RKO (cell line): ENCODE measurements at regions not wholly inside any gene's neighbourhood (a gene's known extent, or its start where the extent isn't known, plus 50 kb on each side); places are given as distances from the start of the nearest gene placed in this dataset.

Experiments
- DNase-seq: peaks from one replicate; pipeline ENCODE4 v3.0.0-alpha.2; 2016; ENCODE audit warnings: low spot score

DNA sequence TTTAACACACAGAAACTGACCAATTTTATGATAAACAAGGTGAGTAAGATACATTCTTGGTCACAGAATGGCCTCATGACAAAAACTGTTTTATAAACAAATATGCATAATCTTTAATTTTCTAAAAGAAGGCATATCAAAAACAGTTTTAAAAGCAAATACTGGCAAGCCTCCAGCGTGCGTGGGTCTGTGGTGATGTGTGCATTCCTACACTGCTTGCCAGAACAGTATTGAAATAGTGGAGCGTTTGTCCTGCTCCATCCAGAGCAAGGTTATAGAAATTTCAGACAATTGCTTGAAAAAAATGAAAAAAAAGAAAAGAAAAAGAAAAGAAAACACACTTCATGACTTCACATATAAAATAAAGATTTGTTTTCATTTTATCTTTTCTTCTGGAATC lies 140.9 kb downstream of the MZT1 start:
- DNase-seq = no peak

DNA sequence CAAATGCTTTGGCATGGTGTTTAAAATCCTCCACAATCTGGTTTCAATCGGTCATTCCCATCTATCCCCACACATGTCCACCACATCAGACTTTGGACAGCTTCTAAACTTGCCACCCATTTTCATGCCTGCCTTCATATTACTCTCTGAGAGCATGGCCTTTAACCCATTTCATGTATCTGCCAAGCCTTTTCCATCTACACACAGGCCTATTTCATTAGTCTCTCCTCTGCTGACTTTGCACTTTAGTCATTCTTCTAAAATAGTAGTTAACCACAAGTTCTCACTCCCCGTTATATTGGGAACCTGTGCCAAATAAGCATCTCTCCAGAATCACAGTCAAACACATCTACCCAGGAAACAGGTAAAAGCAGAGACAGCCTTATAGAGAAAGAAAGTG lies 142.2 kb downstream of the MZT1 start:
- no peak for DNase-seq

DNA sequence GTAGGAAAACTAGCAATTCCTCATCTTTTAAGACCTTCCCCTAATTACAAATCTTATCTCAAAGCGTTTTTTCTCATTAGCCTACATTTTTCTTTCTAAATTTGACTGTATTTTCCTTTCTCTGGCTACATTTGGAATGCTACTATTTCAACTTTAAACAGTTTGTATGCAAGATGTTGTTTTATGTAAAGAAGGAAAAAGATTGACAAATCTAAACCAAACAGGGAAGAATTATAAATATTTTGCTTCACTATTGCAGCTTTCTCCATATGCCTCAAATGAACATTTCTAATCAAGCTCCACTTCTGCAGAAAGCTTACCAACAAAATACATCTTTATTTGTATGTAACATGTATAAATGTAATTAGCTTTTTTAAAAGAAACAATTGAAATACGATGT lies 156.2 kb downstream of the MZT1 start:
- no peak for DNase-seq

DNA sequence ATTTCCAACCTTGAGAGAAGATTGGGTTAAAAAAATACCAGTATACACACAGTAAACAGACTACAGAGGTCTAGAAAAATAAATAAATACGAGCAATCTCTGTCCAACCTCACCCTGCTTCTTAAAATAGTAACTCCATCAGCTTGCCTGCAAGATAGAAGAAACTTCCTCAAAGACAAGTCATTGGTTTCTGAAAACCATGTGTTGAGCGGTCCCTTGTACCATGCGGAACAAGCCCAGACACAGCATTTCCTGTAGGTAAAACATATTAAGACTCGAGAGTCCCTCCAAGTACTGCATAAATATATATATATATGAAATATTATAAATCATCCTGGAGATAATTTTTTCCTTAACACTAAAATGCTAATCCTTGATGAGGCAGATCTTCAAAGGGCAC lies 157.4 kb downstream of the MZT1 start:
- DNase-seq = no peak

DNA sequence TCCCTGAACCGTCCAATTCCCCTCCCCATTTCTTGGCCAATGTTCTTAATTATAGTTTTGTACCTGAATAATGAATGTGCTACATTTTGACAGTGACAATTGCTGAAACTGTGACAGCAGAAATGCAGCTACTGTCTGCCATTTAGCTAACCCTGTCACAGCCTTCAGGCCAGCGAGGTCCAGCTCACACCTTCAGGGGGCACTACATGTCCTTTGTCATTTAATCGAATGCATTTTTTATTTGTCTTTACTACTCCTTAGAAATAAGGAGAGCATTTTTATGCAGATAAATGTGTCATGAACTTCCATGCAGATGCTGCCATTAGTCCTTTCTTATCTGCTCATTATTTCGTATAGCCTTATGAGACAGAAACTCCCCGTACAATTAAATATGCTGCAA lies 159.9 kb downstream of the MZT1 start:
- DNase-seq = no peak

DNA sequence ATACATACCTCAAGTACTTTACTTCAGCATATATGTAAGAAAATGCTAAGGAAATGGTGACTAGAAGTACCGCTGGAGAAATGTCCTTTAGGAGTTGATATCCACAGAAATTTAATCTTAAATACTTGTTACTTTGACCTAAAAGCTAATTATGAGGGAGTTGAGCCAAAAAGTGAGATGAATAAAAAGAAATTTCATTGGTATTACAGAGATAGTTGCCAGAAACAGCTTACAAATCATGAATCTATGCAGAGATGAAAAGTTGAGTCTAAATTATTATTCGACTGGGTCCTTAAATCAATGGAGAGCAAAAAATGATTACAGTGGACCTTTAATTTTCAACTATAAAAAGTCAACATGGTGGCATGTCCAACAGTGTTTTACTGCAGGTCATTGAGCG lies 160.9 kb downstream of the MZT1 start:
- DNase-seq = no peak

DNA sequence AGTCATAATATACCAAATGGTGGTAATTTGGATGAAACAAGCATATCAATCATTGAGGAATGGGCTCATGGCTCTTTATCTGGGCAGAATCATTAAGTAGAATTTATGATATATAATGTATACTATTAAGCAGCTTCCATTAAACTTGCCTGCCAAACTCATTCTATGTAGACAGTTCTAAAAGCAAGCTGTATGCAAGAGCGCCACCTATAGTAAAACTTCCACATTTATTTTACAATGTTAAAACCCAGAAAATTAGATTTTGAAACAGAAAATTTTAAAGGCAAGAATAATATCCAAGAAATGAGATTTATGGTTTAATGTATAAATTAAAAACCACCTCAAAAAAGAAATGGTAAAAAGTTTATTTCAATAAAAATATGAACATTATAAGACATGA lies 161.5 kb downstream of the MZT1 start:
- peak; percentile 52 for DNase-seq

DNA sequence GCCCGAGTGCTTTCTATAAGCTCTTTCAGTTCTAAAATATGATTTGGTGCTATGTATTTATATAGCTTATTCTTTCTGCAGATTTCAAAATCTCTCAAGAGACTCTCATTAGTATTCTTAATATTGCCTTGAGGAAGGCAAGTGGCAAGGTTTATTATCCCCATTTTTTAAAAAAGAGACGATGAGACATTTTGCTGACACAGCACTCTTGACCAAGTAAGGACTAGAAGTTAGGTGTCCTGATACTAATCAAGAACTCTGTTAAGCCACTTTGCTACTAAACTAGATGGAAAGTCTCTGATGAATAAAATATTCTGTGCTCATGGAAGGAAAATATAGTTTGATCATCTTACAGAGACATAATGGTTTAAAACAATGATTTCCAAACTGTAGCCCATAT lies 164.7 kb downstream of the MZT1 start:
- DNase-seq = no peak

DNA sequence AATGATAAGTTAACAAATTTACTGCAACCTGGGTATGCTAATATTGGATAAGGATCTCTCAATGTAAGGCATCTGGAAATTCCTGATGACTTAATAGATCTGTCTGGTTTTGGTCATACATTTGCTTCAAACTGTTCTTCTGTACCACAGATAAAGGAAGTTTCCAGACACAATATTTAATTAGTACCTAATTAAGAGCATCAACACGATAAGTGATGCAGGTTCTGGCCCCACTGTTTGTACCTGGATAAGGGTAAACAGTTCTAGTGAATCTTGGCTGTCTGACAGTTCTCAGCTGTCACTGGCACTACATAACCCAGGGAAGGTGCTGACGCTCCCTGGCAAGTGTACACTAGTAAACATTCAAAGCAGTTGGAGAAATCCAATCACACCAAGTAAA lies 165.6 kb downstream of the MZT1 start:
- no peak for DNase-seq

DNA sequence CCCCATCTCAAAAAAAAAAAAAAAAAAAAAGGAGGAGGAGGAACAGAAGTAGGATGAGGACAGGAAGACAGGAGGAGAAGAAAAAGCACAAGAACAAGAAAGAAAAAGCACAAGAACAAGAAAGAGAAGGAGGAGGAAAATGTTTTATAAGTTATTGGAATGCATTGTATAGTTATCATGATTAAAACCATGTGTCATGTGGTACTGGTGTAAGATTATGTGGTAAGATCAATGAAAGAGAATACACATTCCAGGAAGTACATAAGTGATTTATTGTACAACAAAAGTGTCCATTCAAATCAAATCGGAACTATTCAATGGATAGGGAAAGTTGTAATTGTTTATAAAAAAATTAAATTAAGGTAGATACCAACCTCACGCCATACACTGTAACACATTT lies 167.7 kb downstream of the MZT1 start:
- DNase-seq = no peak

DNA sequence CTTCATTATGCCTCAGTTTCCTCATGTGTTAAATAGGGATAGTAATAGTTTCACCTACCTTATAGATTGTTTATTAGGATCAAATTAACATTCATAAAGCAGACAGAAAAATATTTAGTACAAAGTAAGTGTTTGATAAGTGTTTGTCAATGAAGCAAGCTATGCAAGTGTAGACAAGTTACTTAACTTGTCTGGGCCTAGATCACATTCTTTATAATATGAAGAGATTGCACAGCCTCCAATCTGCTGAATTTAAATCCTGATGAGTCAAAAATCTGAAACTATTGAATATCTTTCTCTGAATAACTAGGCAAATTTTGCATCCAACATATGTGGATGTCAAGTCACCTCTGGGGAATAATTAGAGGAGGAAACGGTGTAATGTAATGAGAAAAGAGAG lies 170.5 kb downstream of the MZT1 start:
- DNase-seq = no peak

DNA sequence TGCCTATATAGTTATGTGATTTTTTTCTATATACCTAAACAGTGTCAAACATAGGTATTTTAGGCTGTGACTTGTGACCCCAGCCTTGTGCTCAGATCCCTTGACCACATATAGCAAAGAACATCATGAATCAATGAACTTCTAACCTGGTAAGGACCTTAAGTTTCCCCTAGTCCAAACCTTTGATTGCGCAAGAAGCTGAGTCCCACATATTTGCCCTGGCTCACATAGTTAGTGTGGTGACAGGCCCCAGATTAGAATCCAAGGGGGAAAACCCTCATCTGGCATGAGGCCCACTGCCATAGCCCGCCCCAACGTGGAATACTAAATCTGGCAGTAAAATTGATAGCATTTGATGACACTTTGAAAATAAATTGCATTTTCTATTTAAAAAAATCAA lies 171.8 kb downstream of the MZT1 start:
- no peak for DNase-seq

DNA sequence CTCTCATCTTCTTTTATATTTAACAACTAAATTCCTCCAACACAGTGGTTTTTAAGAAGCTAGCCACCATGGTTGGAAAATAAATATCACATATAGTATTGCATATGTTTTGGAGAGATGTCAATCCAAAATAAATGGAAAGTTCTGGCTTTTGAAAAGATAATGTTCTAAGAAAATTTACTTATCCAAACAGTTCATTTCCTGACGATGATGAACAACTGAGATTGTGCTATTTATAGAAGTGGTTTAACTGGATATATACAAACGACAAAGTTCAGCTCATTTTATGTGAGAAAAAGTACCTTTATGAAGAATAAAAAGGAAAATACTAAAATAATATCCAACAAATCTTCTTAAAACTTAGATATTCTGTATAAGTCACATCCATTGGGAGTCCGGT lies 174.7 kb downstream of the MZT1 start:
- DNase-seq = no peak

DNA sequence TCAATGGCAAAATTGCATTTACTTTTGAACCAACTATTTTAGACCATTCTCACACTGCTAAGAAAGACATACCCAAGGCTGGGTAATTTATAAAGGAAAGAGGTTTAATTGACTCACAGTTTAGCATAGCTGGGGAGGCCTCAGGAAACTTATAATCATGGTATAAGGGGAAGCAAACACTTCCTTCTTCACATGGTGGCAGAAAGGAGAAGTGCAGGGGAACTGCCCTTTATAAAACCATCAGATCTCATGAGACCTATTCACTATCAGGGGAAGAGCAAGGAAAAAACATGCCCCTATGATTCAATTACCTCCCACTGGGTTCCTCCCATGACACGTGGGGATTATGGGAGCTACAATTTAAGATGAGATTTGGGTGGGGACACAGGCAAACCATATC lies 181.5 kb downstream of the MZT1 start:
- DNase-seq = peak; percentile 1

DNA sequence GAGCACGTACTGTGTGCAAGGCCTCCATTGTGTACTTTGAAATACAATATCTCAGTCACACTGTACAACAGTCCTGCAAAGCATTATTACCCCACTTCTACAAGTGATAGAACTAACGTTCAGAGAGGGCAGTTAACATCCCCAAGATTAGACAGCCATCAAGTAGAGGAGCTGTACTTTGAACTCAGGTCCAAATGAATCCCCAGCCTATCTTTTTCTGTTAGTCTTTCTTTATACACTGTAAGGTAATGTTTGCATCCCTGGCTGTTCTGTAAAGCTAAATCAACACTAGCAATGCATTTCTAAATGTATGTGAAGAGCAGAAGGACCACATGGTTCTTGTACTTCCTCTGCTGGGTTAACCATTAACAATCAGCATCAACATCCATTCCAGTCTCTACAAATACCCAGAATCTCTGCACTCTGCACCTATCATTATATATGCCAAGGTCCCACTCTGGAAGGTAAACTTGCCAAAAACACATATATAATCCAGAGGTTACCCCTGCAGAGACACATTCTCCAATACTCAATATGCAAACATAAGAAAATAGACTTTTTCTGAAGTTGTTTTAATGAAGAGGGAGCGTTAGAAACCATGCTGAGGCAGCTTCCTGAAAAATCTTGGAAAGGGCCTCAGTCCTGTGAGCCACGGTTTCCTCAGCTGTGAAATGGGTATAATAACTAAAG lies 182.3 kb downstream of the MZT1 start:
- no peak for DNase-seq

DNA sequence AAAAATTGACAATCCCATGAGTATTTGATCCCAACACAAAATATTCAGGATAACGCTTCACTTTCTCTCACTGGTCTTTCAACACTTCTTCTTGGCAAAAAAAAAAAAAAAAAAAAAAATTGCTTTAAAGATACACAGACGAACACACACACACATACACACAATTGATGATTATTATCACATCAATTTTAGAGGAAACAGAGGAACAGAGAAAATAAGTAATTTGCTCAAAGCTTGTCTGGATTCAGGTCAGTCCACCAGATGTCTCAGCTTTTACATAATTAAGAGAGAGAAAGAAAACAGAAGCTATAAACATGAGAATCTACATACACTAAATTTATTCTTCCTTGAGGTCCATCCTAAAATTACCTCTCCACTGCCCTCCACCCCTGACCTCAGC lies 183.4 kb downstream of the MZT1 start:
- DNase-seq = no peak

DNA sequence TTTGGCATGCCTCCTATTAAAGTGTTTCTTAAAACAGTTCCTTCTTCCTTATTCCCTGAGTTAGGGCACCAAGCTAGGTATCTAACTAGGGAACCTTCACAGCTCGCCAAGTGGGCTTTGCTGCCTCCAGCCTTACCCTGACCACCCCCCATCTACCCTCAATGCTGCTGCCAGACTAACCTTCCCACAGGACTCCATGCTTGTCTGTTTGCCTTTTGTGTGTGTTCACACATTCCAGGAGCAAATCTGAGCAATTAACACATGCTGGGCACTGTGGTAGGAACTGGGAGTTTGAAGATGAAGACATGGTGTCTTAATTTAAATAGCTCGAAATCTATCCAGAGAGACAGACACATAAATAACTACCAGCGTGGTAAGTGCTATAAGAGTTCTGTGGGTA lies 185.2 kb downstream of the MZT1 start:
- DNase-seq = no peak

DNA sequence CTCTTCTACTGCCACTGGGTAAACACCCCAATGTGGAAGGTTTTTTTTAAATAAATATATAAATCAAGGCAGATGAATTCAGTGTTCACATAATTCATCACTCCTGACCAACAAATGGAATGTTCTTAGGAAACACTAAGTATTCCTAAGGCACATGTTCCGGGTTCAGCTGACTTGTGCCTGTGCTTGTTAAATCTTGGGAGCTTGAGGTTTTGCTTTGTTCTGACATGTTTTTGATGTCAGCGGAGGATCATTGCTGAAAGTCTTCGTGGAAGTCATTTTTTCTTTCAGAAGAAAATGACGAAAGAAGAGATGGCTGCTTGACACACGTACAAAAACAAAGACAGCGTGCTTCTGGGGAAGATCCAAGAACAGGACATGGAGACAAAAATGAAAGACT lies 185.8 kb downstream of the MZT1 start:
- DNase-seq = no peak

DNA sequence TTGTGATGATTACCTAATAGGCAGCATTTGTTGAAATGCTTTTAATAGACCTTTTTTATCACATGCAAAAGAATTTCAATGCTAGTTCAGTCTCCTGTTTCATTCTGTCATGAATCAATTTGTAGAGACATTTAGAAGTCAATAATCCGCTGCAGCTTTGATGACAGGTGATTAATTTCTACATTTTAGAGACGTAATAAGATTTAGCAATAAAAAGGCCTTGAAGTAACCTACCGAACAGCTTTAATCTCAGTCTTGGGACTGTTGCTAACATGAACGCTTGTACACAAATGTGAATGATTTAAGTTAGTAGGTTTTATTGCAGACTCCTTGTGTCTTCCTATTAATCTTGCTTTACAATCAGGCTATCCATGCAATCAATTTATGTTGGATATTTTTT lies 186.5 kb downstream of the MZT1 start:
- DNase-seq = no peak

DNA sequence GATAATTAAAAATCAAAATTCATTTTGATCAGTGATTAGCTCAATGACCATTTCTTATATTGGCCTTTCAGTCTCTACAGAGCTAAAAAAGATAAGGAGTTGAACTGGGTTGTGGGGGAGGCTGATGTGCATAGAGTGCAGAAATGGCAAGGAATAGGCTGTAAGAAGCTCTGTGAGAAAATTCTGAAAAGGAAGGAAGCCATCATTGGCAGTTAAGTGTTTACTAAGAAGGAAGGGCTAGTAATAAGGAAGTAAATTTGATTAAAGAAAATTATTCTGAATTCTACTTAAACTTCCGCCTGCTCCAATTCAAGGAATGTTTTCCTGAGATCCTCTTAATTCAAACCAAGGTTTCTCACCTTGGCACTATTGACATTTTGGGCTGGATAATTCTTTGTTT lies 187.5 kb downstream of the MZT1 start:
- no peak for DNase-seq

DNA sequence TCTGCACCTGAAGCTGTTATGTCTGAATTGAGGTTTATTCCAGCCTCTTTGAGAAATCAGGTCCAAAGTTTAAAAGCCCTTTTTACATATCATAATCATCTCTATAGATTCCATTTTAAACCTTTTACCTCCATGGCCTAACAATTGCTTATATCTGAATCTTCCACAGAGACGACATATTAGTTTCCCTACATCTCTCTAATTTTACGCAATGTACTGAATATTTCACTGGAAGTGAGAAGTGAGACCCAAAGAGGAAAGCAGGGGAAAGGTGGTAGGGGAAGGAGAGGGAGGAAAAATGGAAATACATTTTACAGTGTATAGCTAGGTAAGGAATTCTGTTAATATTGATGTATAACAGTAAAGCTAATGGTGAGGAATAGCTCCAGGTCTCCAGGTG lies 189.6 kb downstream of the MZT1 start:
- DNase-seq = no peak

DNA sequence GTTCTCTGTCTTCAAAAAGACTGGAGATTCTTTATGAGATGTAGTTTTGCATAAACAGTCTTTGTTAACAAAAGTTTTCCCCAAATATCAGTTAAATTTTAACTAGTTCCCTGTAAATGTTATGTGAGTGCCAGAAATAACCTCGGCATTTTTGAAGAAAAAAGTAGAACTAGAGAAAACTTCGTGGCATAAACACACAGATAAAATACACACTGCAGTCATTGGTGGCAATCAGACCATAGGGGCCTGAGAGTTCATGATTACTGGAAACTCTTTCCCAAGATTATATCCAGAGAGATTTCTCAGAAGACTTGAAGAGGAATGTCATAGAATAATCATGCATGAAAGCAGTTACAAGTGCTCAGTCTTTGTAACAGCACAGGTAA lies 190.0 kb downstream of the MZT1 start:
- DNase-seq = no peak

DNA sequence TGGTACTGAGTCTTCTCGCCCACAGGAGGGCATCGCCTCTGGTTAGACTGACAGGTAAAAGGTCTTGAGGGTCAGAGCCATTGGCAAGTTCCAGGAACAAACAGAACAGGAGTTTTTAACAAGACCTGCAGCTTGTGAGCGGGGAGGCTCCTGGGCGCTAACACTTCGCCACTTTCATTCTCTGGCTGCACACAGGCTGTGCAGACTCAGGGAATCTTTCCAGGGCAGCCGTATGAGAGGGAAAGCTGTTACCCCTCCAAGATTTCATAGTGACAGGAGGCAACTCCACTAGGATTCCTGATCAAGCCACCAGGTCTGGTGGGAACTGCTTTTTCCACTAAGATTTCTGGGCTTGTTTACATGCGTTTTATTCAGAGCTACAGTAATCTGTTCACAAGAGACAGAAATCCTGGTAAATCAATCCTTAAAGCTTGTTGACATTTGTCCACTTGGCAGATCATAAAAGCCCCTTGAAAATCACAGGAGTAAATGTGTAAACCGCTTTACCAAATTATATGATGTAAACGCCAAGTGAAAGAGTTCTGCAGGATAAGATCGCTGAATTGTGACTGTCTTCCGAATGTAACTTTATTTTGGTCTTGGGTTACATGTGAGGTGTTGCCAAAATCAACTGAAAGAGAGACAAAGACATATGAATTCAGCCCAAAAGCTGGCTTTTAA lies 190.6 kb downstream of the MZT1 start:
- no peak for DNase-seq

DNA sequence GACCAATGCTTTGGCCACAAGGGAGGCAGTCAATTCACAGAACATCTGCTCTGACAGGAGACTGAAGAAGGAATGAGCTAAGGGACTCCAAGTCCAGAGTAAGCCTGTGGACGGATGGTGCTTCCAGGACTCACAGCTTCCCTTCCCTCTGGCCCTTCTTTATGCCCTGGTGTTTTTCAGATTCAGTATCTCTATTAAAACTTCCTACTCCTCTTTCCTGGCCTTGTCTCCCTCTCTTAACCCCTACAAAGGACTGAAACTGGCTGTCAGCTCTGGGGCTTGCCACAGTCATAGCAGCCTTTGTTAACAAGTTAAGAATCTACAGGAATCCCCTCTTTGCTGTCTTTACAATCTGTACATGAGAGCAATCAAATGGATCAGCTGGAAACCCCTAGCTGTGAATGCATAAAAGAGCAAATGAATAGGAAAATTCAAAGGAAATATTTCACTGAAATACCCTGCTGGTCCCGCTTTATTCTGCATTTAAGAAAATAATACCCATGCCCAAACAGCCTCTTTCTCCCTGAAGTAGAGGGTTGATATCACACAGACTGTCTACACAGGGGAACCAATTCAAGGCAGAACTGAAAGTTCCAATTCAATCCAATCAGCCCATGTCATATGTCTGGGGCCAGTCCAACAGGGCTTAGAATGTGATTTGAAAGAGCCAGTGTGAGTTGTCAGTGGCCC lies 192.3 kb downstream of the MZT1 start:
- DNase-seq = no peak
